K562 (cell line): ENCODE measurements at regions not wholly inside any gene's neighbourhood (a gene's known extent, or its start where the extent isn't known, plus 50 kb on each side); places are given as distances from the start of the nearest gene placed in this dataset.

Experiments
- ATAC-seq: fragments of 200-7000 bp; cut with Tn5 transposase; 3 replicates; pipeline ENCODE4 v1.9.1; 2020; ENCODE audit warnings: moderate library complexity
- BruUV-seq: library from RNA; stranded (reverse); fragments of 400-500 nt; replicated peaks from 2 replicates; lab custom pipeline; 2021; lab: Mats Ljungman, UMichigan
- CTCF ChIA-PET: fragments of 300-600 bp; formaldehyde crosslinking; extraction: SDS; loops from one replicate; lab custom pipeline; 2021; ENCODE audit warnings: low intra/inter-chr PET ratio; lab: Yijun Ruan, JAX
- POLR2A ChIA-PET: fragments of 300-600, 350-650 bp; sonication (Branson Sonifier 250); formaldehyde crosslinking; extraction: SDS; loops from one replicate; lab custom pipeline; 2021; ENCODE audit warnings: antibody characterized with exemption, inconsistent platforms; lab: Yijun Ruan, JAX
- DNase-seq, 4 experiments: peaks; one replicate each; pipeline versions ENCODE4 v3.0.0 to v3.0.0-alpha.2; 2011 to 2018; ENCODE audit warnings: low spot score in 3 of 4, mixed read lengths in 3 of 4; ENCODE audit errors: extremely low read depth in 1 of 4
- FAIRE-seq: peaks from 2 replicates; lab custom pipeline; 2011; peaks lifted over from hg19 to GRCh38; lab: Jason Lieb, UNC
- H2AFZ ChIP-seq: 2 replicates; pipeline ENCODE4 v1.6.0; 2011; ENCODE audit warnings: low read depth, low read length, control low read depth, inconsistent platforms
- H3K27ac ChIP-seq: fragments of 200-600 bp; 3 replicates; pipeline ENCODE4 v1.8.0; 2011; ENCODE audit warnings: low read depth, mild to moderate bottlenecking, control low read depth, inconsistent platforms, low read length, moderate library complexity, mixed read lengths; ENCODE audit errors: extremely low read depth
- H3K27me3 ChIP-seq, 2 experiments: fragments of 300-600 bp in 1 of 2; 2 replicates in 1 of 2; 3 replicates in 1 of 2; pipeline versions ENCODE4 v1.6.0 to v1.8.0; 2011; ENCODE audit warnings: inconsistent platforms in 2 of 2, low read length in 2 of 2, mild to moderate bottlenecking in 1 of 2, mixed read lengths in 1 of 2, moderate library complexity in 1 of 2; ENCODE audit not compliant: control insufficient read depth in 2 of 2, insufficient read depth in 2 of 2
- H3K36me3 ChIP-seq: fragments of 300-600 bp; 3 replicates; pipeline ENCODE4 v1.8.0; 2011; ENCODE audit warnings: mild to moderate bottlenecking, low read length, inconsistent platforms; ENCODE audit not compliant: control insufficient read depth, insufficient read depth
- H3K4me1 ChIP-seq, 2 experiments: fragments of 200-600 bp in 1 of 2; replicated peaks in 1 of 2; 2 replicates in 1 of 2; 3 replicates in 1 of 2; pipeline versions ENCODE4 v1.5.1 to v1.8.0; 2011; ENCODE audit warnings: inconsistent platforms in 2 of 2, low read length in 2 of 2, mild to moderate bottlenecking in 1 of 2, mixed read lengths in 1 of 2, moderate library complexity in 1 of 2; ENCODE audit not compliant: control insufficient read depth in 2 of 2, insufficient read depth in 2 of 2
- H3K4me2 ChIP-seq: 2 replicates; pipeline ENCODE4 v1.6.1; 2011; ENCODE audit warnings: low read length, control low read depth, inconsistent platforms, mixed read lengths; ENCODE audit not compliant: insufficient read depth
- H3K4me3 ChIP-seq: fragments of 200-600 bp; sonication (generic), shearing (Covaris generic); 2 replicates; pipeline ENCODE4 v1.5.1; 2016; ENCODE audit warnings: control low read depth, inconsistent platforms
- H3K79me2 ChIP-seq: fragments of 200-600 bp; 3 replicates; pipeline ENCODE4 v1.8.0; 2011; ENCODE audit warnings: low read length, inconsistent platforms; ENCODE audit not compliant: control insufficient read depth, insufficient read depth
- H3K9ac ChIP-seq, 2 experiments: 2 replicates each; pipeline versions ENCODE4 v1.6.0 to v1.6.1; 2011; ENCODE audit warnings: low read depth in 2 of 2, low read length in 2 of 2, control low read depth in 1 of 2, inconsistent platforms in 1 of 2, mild to moderate bottlenecking in 1 of 2, mixed read lengths in 1 of 2; ENCODE audit not compliant: insufficient read depth in 1 of 2
- H3K9me1 ChIP-seq: one replicate; pipeline ENCODE4 v1.6.0; 2011; ENCODE audit warnings: inconsistent platforms, mild to moderate bottlenecking, low read length, moderate library complexity; ENCODE audit not compliant: control insufficient read depth, insufficient read depth
- H3K9me3 ChIP-seq: replicated peaks from 2 replicates; pipeline ENCODE4 v1.5.1; 2011; ENCODE audit warnings: low read depth, low read length, inconsistent platforms; ENCODE audit not compliant: control insufficient read depth, insufficient read depth
- H4K20me1 ChIP-seq: replicated peaks from 2 replicates; pipeline ENCODE4 v1.6.1; 2011; ENCODE audit warnings: low read length, inconsistent platforms, mixed read lengths; ENCODE audit not compliant: control insufficient read depth, insufficient read depth
- C11orf30 ChIP-seq: fragments of 450-650 bp; IDR thresholded peaks from 2 replicates; pipeline ENCODE4 v1.6.1; 2016; ENCODE audit warnings: low read depth, mild to moderate bottlenecking
- MED1 ChIP-seq: sonication (generic); formaldehyde crosslinking; IDR thresholded peaks from 2 replicates; pipeline ENCODE4 v1.8.1; 2023; ENCODE audit warnings: missing genetic modification reagents, borderline replicate concordance
- NKRF ChIP-seq: fragments of 450-650 bp; IDR thresholded peaks from 2 replicates; pipeline ENCODE4 v1.6.1; 2016; ENCODE audit warnings: borderline replicate concordance
- PBX2 ChIP-seq, 2 experiments: IDR thresholded peaks in 1 of 2; conservative IDR thresholded peaks in 1 of 2; 2 replicates each; pipeline ENCODE4 v1.6.1; 2016; ENCODE audit warnings: low read depth in 2 of 2, mild to moderate bottlenecking in 1 of 2, missing compliant biosample characterization in 1 of 2, missing genetic modification characterization in 1 of 2, moderate library complexity in 1 of 2
- RUNX1 ChIP-seq: sonication (generic); IDR thresholded peaks from 2 replicates; pipeline ENCODE4 v1.6.1; 2016; ENCODE audit warnings: antibody characterized with exemption, low read depth
- SETDB1 ChIP-seq: IDR thresholded peaks from one replicate; pipeline ENCODE4 v1.6.1; 2012; ENCODE audit warnings: low read length, control low read depth, inconsistent platforms
- SMAD4 ChIP-seq: fragments of 250-450 bp; sonication (Bioruptor Pico); conservative IDR thresholded peaks from 2 replicates; pipeline ENCODE4 v1.8.0; 2021; ENCODE audit warnings: inconsistent platforms, mild to moderate bottlenecking, moderate library complexity
- TEAD2 ChIP-seq: fragments of 450-650 bp; IDR thresholded peaks from 2 replicates; pipeline ENCODE4 v1.6.1; 2016; ENCODE audit warnings: missing genetic modification characterization, control low read depth, missing compliant biosample characterization
- ZBTB49 ChIP-seq: sonication (generic); formaldehyde crosslinking; IDR thresholded peaks from 2 replicates; pipeline ENCODE4 v1.8.0; 2022; ENCODE audit warnings: missing genetic modification reagents, mild to moderate bottlenecking, borderline replicate concordance
- ZNF717 ChIP-seq: fragments of 250-450 bp; sonication (Bioruptor Pico); IDR thresholded peaks from 2 replicates; pipeline ENCODE4 v1.5.0; 2021
- WGBS: fragments of 100-300 bp; shearing (Covaris generic); methylation state at CpG from one replicate; pipeline ENCODE4 v1.1.6; 2016; ENCODE audit warnings: low coverage, mixed read lengths; ENCODE audit not compliant: insufficient coverage; ENCODE audit errors: missing lambda C conversion rate; 5-methylcytosine and 5-hydroxymethylcytosine counted together
- in situ Hi-C: fragments of 300-500 bp; cut with MboI; formaldehyde crosslinking; loops from 4 replicates; pipeline ENCODE4 v1.15.0; 2018; ENCODE audit warnings: inconsistent platforms, mixed read lengths
- intact Hi-C: fragments of 100-400 bp; cut with micrococcal nuclease; formaldehyde crosslinking; loops from 2 replicates; pipeline ENCODE4 v1.14.2; 2022

GRCh38 chr6:165936660-165937059, 231.0 kb downstream of the TBXT start:
- Histone ChIP-seq H3K27me3 (peaks cover 0 to 12% of the 10 kb centered on the region in 2 experiments; a peak in 3 of 5 replicates), H3K9me3 (no peaks in the 10 kb centered on the region), H3K27ac (no peak overlapping the region), H3K4me1 (no peaks in the 10 kb centered on the region), H3K79me2 (no peaks in the 10 kb centered on the region), H2AFZ (no peak overlapping the region), H3K9ac (no peak overlapping the region), H4K20me1 (no peaks in the 10 kb centered on the region), H3K36me3 (no peaks in the 10 kb centered on the region), H3K4me2 (no peak overlapping the region), H3K9me1 (no peaks in the 10 kb centered on the region), H3K4me3 (no peak overlapping the region)
- intact Hi-C loops = no loop called here
- ATAC-seq = no peak
- CTCF ChIA-PET = no interaction called here
- no peak for TF ChIP-seq MED1 (CRISPR knock-in tag)
- no peak for TF ChIP-seq ZNF717 (CRISPR knock-in tag)
- TF ChIP-seq SMAD4 (CRISPR knock-in tag) = no peak
- TF ChIP-seq ZBTB49 (CRISPR knock-in tag) = no peak
- no peak for TF ChIP-seq C11orf30
- no peak for TF ChIP-seq SETDB1
- no peak for TF ChIP-seq NKRF
- no peak for TF ChIP-seq RUNX1
- no peak for TF ChIP-seq PBX2 (CRISPR knock-in tag; IDR thresholded peaks at IDR 0.05; ENCODE audit: low read depth)
- no peak for TF ChIP-seq PBX2 (tag; conservative IDR thresholded peaks at IDR 0.05; ENCODE audit: low read depth)
- TF ChIP-seq TEAD2 (tag) = no peak
- no peak for DNase-seq
- WGBS = 0% methylated on average over 4 of the region's 4 CpGs
- BruUV-seq = no TSS peak
- in situ Hi-C loops = no loop called here
- POLR2A ChIA-PET = no interaction called here
- FAIRE-seq = no peak
